Breast epithelium (tissue), 4 donors: ENCODE measurements at regions not wholly inside any gene's neighbourhood (a gene's known extent, or its start where the extent isn't known, plus 50 kb on each side); places are given as distances from the start of the nearest gene placed in this dataset.

Experiments
- DNase-seq, 2 donors: peaks; one replicate each; pipeline ENCODE4 v3.0.0-alpha.2; 2019; ENCODE audit warnings: low spot score in 2 of 2
- H3K27ac ChIP-seq, 2 donors: fragments of 200-600 bp; sonication (generic) in 1 of 2; one replicate each; pipeline ENCODE4 v1.5.1; 2016 to 2019; ENCODE audit warnings: mild to moderate bottlenecking in 1 of 2
- H3K27me3 ChIP-seq, 2 donors: fragments of 200-600 bp; sonication (generic) in 1 of 2; one replicate each; pipeline versions ENCODE4 v1.5.1 to v1.6.0; 2017 to 2019; ENCODE audit warnings: control low read depth in 1 of 2, mild to moderate bottlenecking in 1 of 2
- H3K36me3 ChIP-seq: fragments of 200-600 bp; one replicate; pipeline ENCODE4 v1.5.1; 2019
- H3K4me1 ChIP-seq, 2 donors: fragments of 200-600 bp; sonication (generic); one replicate each; pipeline ENCODE4 v1.5.1; 2016 to 2019; ENCODE audit warnings: control low read depth in 1 of 2
- H3K4me3 ChIP-seq, 3 donors: fragments of 200-600 bp; sonication (generic); 1 replicate in 2 of 3; 2 replicates in 1 of 3; pipeline ENCODE4 v1.5.1; 2016 to 2019; ENCODE audit warnings: mild to moderate bottlenecking in 3 of 3, moderate library complexity in 2 of 3
- H3K9me3 ChIP-seq, 2 donors: fragments of 200-600 bp; sonication (generic) in 1 of 2; one replicate each; pipeline ENCODE4 v1.5.1; 2016 to 2019; ENCODE audit warnings: control low read depth in 1 of 2
- POLR2A ChIP-seq: fragments of 450-650 bp; IDR thresholded peaks from one replicate; pipeline ENCODE4 v1.6.1; 2016; ENCODE audit warnings: antibody characterized with exemption, mild to moderate bottlenecking, moderate library complexity
- POLR2AphosphoS5 ChIP-seq, 3 donors: sonication (generic); formaldehyde crosslinking; IDR thresholded peaks; one replicate each; pipeline ENCODE4 v1.6.1; 2017; ENCODE audit warnings: antibody characterized with exemption in 3 of 3
- intact Hi-C: fragments of 100-400 bp; cut with DNase I; formaldehyde crosslinking; loops from one replicate; pipeline ENCODE4 v1.15.1; 2023; ENCODE audit warnings: low total_unique reads
- TF ChIP-seq, protein P1 (sequence below), 3 donors: fragments of 450-650 bp; IDR thresholded peaks; one replicate each; pipeline ENCODE4 v1.5.1; 2016 to 2017; ENCODE audit warnings: antibody characterized with exemption in 3 of 3, mild to moderate bottlenecking in 3 of 3, moderate library complexity in 3 of 3

DNA sequence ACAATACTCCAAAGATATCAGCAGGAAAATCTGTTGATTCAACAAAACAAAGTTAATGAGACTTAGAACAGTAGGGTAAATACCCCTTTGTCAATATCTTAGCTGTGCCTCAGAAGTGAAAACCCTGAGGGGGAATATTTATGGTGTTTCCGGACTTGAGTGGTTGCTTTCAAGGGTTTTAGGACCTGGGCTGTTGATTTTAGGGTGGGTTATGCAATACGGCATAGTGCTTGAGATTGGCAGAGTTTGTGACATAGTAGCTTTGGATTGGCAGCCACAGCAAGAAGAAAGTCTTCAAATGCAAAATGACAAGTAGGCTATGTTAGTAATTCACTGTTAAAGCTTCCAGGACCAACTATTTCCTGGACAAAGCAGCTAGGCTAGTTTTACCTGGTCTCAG lies 826.3 kb upstream of the CDH2 start:
- TF ChIP-seq, protein P1, sequence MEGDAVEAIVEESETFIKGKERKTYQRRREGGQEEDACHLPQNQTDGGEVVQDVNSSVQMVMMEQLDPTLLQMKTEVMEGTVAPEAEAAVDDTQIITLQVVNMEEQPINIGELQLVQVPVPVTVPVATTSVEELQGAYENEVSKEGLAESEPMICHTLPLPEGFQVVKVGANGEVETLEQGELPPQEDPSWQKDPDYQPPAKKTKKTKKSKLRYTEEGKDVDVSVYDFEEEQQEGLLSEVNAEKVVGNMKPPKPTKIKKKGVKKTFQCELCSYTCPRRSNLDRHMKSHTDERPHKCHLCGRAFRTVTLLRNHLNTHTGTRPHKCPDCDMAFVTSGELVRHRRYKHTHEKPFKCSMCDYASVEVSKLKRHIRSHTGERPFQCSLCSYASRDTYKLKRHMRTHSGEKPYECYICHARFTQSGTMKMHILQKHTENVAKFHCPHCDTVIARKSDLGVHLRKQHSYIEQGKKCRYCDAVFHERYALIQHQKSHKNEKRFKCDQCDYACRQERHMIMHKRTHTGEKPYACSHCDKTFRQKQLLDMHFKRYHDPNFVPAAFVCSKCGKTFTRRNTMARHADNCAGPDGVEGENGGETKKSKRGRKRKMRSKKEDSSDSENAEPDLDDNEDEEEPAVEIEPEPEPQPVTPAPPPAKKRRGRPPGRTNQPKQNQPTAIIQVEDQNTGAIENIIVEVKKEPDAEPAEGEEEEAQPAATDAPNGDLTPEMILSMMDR (IDR thresholded peaks at IDR 0.05), result no peak
- TF ChIP-seq POLR2A (no peak), POLR2AphosphoS5 (IDR thresholded peaks at IDR 0.05) (no peak)
- H3K4me1 ChIP-seq, result no peaks in the 10 kb centered on the region
- no peak for DNase-seq
- intact Hi-C loops, result no loop called here
- no peak overlapping the region for H3K4me3 ChIP-seq
- H3K36me3 ChIP-seq, result no peaks in the 10 kb centered on the region
- no peaks in the 10 kb centered on the region for H3K9me3 ChIP-seq
- no peaks in the 10 kb centered on the region for H3K27me3 ChIP-seq
- no peak overlapping the region for H3K27ac ChIP-seq

DNA sequence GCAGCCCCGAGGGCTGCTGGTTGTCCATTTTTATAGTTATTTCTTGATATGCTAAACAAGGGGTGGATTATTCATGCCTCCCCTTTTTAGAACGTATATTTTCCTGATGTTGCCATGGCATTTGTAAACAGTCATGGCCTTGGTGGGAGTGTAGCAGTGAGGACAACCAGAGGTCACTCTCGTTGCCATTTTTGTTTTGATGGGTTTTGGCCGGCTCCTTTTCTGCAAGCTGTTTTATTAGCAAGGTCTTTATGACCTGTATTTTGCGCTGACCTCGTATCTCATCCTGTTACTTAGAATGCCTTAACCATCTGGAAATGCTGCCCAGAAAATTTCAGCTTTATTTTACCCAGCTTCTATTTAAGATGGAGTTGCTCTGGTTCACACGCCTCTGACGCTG lies 825.8 kb upstream of the CDH2 start:
- DNase-seq, result no peak
- no peaks in the 10 kb centered on the region for H3K36me3 ChIP-seq
- no peak for TF ChIP-seq POLR2A
- TF ChIP-seq, protein P1 (IDR thresholded peaks at IDR 0.05), result no peak
- no peak for TF ChIP-seq POLR2AphosphoS5 (IDR thresholded peaks at IDR 0.05)
- H3K4me3 ChIP-seq, result no peak overlapping the region
- no peaks in the 10 kb centered on the region for H3K4me1 ChIP-seq
- H3K27ac ChIP-seq, result no peak overlapping the region
- H3K27me3 ChIP-seq, result no peaks in the 10 kb centered on the region
- intact Hi-C loops, result no loop called here
- no peaks in the 10 kb centered on the region for H3K9me3 ChIP-seq

DNA sequence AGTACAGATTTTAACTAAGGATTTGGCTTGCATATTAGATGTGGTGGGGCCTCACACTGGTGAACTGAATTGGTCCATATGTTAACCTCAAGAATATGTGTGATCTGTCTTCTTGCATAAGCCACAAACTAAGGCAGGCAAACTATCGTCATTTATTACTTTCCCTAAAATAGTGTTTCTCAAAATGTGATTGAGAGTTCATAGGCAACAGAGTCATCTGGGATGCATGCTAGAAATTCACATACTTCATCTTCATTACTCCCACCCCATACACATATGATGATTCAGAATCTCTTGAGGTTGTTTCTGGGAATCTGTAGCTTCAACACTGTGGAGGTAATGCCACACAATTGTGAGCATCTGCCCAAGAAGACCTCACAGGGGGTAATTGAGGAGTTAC lies 822.8 kb upstream of the CDH2 start:
- Histone ChIP-seq H3K36me3 (no peaks in the 10 kb centered on the region), H3K27ac (no peak overlapping the region), H3K4me1 (no peaks in the 10 kb centered on the region), H3K4me3 (no peak overlapping the region), H3K9me3 (no peaks in the 10 kb centered on the region), H3K27me3 (no peaks in the 10 kb centered on the region)
- DNase-seq, result no peak
- TF ChIP-seq POLR2AphosphoS5 (IDR thresholded peaks at IDR 0.05), result no peak
- TF ChIP-seq, protein P1 (IDR thresholded peaks at IDR 0.05), result no peak
- TF ChIP-seq POLR2A, result no peak
- intact Hi-C loops, result no loop called here

DNA sequence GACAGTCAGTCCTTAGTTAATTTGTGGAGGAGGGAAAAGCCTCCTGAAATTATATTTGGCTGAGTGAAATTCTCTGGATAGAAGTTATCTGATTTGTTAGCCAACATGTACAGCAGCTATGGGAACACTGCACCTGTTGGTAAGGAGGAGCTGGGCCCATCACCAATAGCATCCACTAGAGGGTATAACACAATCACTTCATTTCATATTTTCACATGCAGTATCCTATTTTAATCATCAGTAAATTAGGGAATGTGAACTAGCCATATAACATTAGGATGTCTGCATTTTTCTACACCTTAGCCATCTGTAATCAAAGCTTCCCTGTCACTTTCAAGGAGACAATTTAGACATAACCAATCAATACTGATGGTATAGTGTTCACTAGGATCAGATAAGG lies 818.4 kb upstream of the CDH2 start:
- intact Hi-C loops, result no loop called here
- Histone ChIP-seq H3K27ac (no peak overlapping the region), H3K4me3 (no peak overlapping the region), H3K4me1 (no peaks in the 10 kb centered on the region), H3K27me3 (no peaks in the 10 kb centered on the region), H3K36me3 (no peaks in the 10 kb centered on the region), H3K9me3 (no peaks in the 10 kb centered on the region)
- TF ChIP-seq POLR2AphosphoS5 (IDR thresholded peaks at IDR 0.05) (no peak), POLR2A (no peak)
- TF ChIP-seq, protein P1 (IDR thresholded peaks at IDR 0.05), result no peak
- no peak for DNase-seq

DNA sequence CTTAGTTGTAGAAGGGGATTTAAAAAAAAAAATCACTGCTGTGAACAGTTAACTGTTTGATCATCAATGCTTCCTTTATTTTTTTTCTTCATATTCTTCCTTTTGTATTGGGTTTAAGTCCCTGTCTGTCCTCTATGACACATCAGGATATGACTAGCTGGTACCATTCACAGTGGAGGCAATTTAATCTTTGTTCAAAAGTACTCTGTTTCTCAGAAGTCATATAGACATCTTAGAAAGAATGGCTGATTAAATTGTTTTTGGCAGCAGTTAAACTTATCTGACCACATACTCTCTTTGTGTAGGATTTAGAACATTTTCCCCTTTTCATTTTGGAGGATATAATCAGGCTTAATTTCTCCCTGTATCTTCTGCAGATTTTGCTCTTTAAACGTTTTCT lies 807.8 kb upstream of the CDH2 start:
- intact Hi-C loops, result no loop called here

More for the DNA sequence above, 807.8 kb upstream of the CDH2 start:
- no peak for DNase-seq
- Histone ChIP-seq H3K36me3 (no peaks in the 10 kb centered on the region), H3K27ac (no peak overlapping the region), H3K4me3 (no peak overlapping the region), H3K9me3 (no peaks in the 10 kb centered on the region), H3K4me1 (no peaks in the 10 kb centered on the region), H3K27me3 (no peaks in the 10 kb centered on the region)
- no peak for TF ChIP-seq POLR2A
- no peak for TF ChIP-seq POLR2AphosphoS5 (IDR thresholded peaks at IDR 0.05)
- TF ChIP-seq, protein P1 (IDR thresholded peaks at IDR 0.05), result no peak
